NCI-H146 treated with DMSO at 0.1 percent for 48 hours (cell line): ENCODE measurements at regions not wholly inside any gene's neighbourhood (a gene's known extent, or its start where the extent isn't known, plus 50 kb on each side); places are given as distances from the start of the nearest gene placed in this dataset.
"Not testable (repeated sequence)": the region's sequence is repeated elsewhere in the genome, so short reads cannot be mapped to it uniquely, and the experiment has no call there.

Experiments used
- DNase-seq: peaks from one replicate; lab custom pipeline; 2025; ENCODE audit not compliant: unreplicated experiment; lab: John Stamatoyannopoulos, UW

GRCh38 chr6:22164236-22164635 is 132.6 kb downstream of the PRL start:
- DNase-seq = no peak

- not testable (repeated sequence) for DNase-seq
Measured at GRCh38 chr6:22171006-22171405, 125.8 kb downstream of the PRL start.

- not testable (repeated sequence) for DNase-seq
Measured at GRCh38 chr6:22171885-22172284, 125.0 kb downstream of the PRL start.

GRCh38 chr6:22173311-22173710 is 123.5 kb downstream of the PRL start:
- no peak for DNase-seq

GRCh38 chr6:22180250-22180649 is 116.6 kb downstream of the PRL start:
- not testable (repeated sequence) for DNase-seq

- DNase-seq = no peak
Measured at GRCh38 chr6:22184371-22184770, 112.5 kb downstream of the PRL start.

- DNase-seq = no peak
Measured at GRCh38 chr6:22189946-22190345, 106.9 kb downstream of the PRL start.

GRCh38 chr6:22194188-22194921 is 102.5 kb downstream of the PRL start:
- DNase-seq = no peak

GRCh38 chr6:22199771-22200170 is 97.1 kb downstream of the PRL start:
- no peak for DNase-seq

GRCh38 chr6:22204153-22204552 is 92.7 kb downstream of the PRL start:
- no peak for DNase-seq

GRCh38 chr6:22205266-22205665 is 91.6 kb downstream of the PRL start:
- DNase-seq = no peak

- peak; percentile 84 for DNase-seq
Measured at GRCh38 chr6:22206106-22206505, 90.7 kb downstream of the PRL start.

- no peak for DNase-seq
Measured at GRCh38 chr6:22208026-22208425, 88.8 kb downstream of the PRL start.

- DNase-seq = no peak
Measured at GRCh38 chr6:22214314-22214713, 82.5 kb downstream of the PRL start.

- not testable (repeated sequence) for DNase-seq
Measured at GRCh38 chr6:22215474-22215873, 81.4 kb downstream of the PRL start.

GRCh38 chr6:22218410-22218809 is 78.4 kb downstream of the PRL start:
- no peak for DNase-seq

GRCh38 chr6:22219925-22220324 is 76.9 kb downstream of the PRL start:
- DNase-seq = no peak

GRCh38 chr6:22221211-22221610 is 75.6 kb downstream of the PRL start:
- DNase-seq = no peak

GRCh38 chr6:22221630-22222029 is 75.2 kb downstream of the PRL start:
- DNase-seq = no peak

GRCh38 chr6:22222469-22222868 is 74.4 kb downstream of the PRL start:
- no peak for DNase-seq

- DNase-seq = no peak
Measured at GRCh38 chr6:22227824-22228610, 68.8 kb downstream of the PRL start.

- DNase-seq = no peak
Measured at GRCh38 chr6:22231050-22231449, 65.8 kb downstream of the PRL start.
